Erythroblast (primary cell): ENCODE measurements at regions not wholly inside any gene's neighbourhood (a gene's known extent, or its start where the extent isn't known, plus 50 kb on each side); places are given as distances from the start of the nearest gene placed in this dataset.

Source experiments
- GATA1 ChIP-seq: IDR thresholded peaks from 2 replicates; pipeline ENCODE4 v1.6.1; 2011; ENCODE audit warnings: low read depth, mild to moderate bottlenecking, control low read depth, low read length, moderate library complexity
- POLR2A ChIP-seq: IDR thresholded peaks from 2 replicates; pipeline ENCODE4 v1.6.1; 2011; ENCODE audit warnings: mild to moderate bottlenecking, low read length

- TF ChIP-seq POLR2A (no peak), GATA1 (no peak)
These were observed 52.2 kb upstream of the TRHDE start for GRCh38 chr12:72219937-72220336.
